Esophagus squamous epithelium (tissue), 4 donors: ENCODE measurements at regions not wholly inside any gene's neighbourhood (a gene's known extent, or its start where the extent isn't known, plus 50 kb on each side); places are given as distances from the start of the nearest gene placed in this dataset.

ENCODE experiments used
- CTCF ChIP-seq, 6 experiments: fragments of 450-650 bp in 4 of 6; fragments of 200-600 bp in 2 of 6; sonication (generic) in 2 of 6; IDR thresholded peaks; one replicate each; pipeline ENCODE4 v1.5.1; 2016 to 2019; ENCODE audit warnings: antibody characterized with exemption in 6 of 6, mild to moderate bottlenecking in 4 of 6, moderate library complexity in 4 of 6
- POLR2A ChIP-seq, 4 donors: fragments of 450-650 bp; IDR thresholded peaks; one replicate each; pipeline ENCODE4 v1.6.1; 2017; ENCODE audit warnings: antibody characterized with exemption in 4 of 4, mild to moderate bottlenecking in 4 of 4, moderate library complexity in 3 of 4

- no peak for TF ChIP-seq POLR2A (IDR thresholded peaks at IDR 0.05)
- no peak for TF ChIP-seq CTCF (IDR thresholded peaks at IDR 0.05)
Observed at GRCh38 chr9:20148416-20148815, 359.6 kb upstream of the SLC24A2 start.
